GM21576 (cell line): ENCODE measurements at regions not wholly inside any gene's neighbourhood (a gene's known extent, or its start where the extent isn't known, plus 50 kb on each side); places are given as distances from the start of the nearest gene placed in this dataset.

Source experiments
- ATAC-seq: cut with Tn5 transposase; IDR thresholded peaks from one replicate; pipeline ENCODE4 v1.9.1; 2021; ENCODE audit warnings: mild to moderate bottlenecking, moderate library complexity; ENCODE audit not compliant: unreplicated experiment

GRCh38 chr20:56952258-56953047 lies 314.0 kb downstream of the BMP7 start:
- no peak for ATAC-seq

- ATAC-seq: no peak
These were observed 313.3 kb downstream of the BMP7 start for GRCh38 chr20:56953048-56953586.

DNA sequence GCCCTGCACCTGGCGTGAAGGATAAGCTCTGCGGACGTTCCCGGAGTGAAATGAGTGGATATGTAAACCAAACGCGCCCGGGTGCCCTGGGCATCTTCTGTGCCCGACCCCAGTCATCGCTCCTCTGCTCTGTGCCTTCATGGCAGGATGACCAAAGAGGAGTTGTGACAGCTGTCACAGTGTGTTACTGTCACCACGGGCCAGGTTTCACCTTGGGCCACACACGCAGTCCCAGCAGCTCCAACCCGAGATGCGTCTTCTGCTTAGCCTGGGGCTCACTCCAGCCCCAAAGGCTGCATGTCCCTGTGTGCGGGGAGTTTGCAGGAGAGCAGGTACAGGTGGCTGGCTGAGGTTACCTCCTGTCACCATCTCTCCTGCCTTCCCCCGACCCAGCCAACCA lies 311.6 kb downstream of the BMP7 start:
- ATAC-seq: no peak

GRCh38 chr20:56955680-56956079 lies 310.8 kb downstream of the BMP7 start:
- no peak for ATAC-seq

- no peak for ATAC-seq
These were observed 309.9 kb downstream of the BMP7 start for GRCh38 chr20:56956534-56956933.

GRCh38 chr20:56957737-56958553 lies 308.5 kb downstream of the BMP7 start:
- ATAC-seq: no peak

- no peak for ATAC-seq
These were observed 301.5 kb downstream of the BMP7 start for GRCh38 chr20:56964901-56965300.

GRCh38 chr20:56967916-56968315 lies 298.5 kb downstream of the BMP7 start:
- no peak for ATAC-seq

- ATAC-seq: no peak
These were observed 297.9 kb downstream of the BMP7 start for GRCh38 chr20:56968376-56969048.

- ATAC-seq: no peak
These were observed 291.8 kb downstream of the BMP7 start for GRCh38 chr20:56974499-56975250.

- ATAC-seq: no peak
These were observed 290.6 kb downstream of the BMP7 start for GRCh38 chr20:56975838-56976237.

DNA sequence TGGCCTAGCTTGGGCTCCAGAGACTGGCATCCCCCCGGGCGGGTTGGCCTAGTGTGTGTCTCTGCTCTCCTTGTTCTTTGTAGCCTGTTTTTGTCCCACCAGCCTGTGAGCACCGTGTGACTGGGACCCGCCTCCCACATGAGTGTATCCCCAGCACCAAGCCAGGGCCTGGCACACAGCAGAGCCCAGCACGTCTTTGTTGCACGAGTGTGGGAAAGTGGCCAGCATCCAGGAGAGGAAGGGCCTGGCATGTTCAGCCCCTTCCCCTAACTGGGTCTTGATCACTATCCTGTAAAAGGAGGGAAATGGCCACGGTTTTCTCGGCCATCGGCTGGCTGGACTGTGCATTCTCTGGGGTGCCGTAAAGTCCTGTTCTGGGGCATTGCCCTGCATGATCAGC lies 290.1 kb downstream of the BMP7 start:
- ATAC-seq: no peak

GRCh38 chr20:56978475-56978874 lies 288.0 kb downstream of the BMP7 start:
- ATAC-seq: no peak

- ATAC-seq: no peak
These were observed 287.3 kb downstream of the BMP7 start for GRCh38 chr20:56979125-56979524.

DNA sequence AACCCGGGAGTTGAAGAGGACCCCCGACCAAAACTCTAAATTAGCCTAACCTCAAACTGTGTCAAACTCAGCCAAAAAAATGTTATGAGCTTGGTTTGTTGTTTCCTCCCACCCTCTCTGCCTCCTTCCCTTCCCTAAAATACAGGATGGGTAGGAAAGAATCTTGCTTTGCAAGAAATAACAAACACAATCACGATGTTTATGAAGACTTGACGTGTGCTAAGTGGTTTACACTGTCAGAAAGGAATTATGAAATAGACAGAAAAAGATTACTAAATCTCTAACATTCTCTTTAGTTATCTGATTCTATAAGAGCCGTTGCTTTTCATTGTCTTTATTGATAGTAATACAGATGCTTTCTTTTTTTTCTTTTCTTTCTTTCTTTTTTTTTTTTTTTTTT lies 285.1 kb downstream of the BMP7 start:
- ATAC-seq: no peak

GRCh38 chr20:56983813-56984212 lies 282.6 kb downstream of the BMP7 start:
- ATAC-seq: no peak

DNA sequence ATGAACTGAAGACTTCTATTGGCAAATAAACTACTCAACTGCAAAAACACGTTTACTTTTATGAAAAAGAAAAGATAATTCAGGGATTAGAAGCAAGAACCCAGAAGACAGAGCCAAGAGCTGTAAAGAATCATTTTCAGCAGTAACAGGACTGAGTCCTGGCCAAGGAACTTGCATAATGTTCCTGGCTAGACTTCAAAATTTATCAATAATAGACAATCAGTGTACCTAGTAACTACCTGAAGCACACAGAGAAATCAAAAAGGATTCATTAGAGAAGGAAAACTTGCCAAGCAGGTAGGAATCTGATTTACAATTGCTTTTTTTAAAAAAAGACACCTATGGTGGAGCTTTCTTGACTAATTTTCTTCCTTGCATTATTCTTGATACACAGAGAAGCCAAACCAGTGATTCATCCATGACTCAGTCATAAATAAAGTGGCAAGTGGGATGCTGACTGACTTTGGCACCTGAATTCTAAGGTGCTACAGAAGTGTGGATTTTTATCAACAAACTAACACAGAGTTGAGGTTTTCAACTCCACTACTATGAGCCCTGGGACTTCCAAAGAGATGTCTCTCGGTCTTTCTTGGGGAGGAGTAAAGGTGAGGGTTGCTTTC lies 281.3 kb downstream of the BMP7 start:
- no peak for ATAC-seq

DNA sequence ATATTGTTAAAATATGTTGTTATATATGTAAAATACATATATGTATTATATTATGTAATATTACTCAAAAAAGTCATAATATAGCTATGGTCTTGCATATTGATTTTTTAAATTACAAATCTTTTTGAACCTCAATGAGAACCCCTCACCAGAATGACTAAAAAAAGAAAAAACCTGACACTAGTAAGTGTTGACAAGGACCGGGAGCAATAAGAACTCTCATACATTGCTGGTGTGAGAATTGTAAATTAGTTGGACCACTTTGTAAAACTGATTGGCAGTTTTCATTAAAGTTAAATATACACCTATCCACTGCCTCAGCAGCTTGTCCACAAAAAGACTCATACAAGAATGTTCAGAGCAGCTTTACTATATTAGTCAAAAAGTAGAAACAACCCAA lies 280.0 kb downstream of the BMP7 start:
- ATAC-seq: no peak

DNA sequence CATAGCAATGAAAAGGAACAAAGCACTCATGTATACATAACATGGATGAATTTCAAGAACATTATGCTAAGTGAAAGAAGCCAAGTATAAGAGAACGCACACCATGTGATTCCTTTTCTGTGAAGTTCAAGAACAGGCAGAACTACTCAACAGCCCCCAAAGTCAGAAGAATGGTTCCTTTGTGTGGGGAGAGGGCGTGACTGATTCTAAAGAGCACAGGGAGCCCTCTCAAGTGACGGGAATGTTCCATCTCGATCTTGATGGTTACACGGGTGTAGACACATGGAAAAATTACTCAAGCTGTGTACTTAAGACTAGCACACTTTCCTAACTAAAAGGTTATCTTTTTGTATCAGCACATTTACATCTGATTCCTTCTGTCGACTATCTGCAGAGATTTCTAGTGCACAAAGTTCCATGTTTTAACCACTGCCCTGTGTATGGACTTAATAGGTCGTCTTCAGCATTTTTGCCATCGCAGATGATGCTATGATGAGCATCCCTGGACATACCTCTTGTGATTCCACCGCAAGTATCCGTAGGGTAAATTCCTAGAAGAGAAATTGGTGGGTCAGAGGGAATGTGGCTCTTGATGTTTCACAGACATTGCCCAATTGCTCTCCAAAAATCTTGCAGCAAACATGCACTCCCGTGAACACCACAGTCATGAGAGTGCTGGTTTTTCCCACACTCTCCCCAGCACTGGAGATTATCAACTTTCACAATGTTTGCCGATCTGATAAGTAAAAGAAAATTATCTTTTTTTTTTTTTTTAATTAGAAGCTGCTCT lies 279.3 kb downstream of the BMP7 start:
- ATAC-seq: no peak
